Left lung (tissue), 4 donors: ENCODE measurements at regions not wholly inside any gene's neighbourhood (a gene's known extent, or its start where the extent isn't known, plus 50 kb on each side); places are given as distances from the start of the nearest gene placed in this dataset.

Source experiments
- ATAC-seq: fragments of 200-7000 bp; cut with Tn5 transposase; one replicate; pipeline ENCODE4 v1.9.1; 2020; ENCODE audit warnings: moderate library complexity
- DNase-seq, 4 donors: peaks; one replicate each; pipeline ENCODE4 v3.0.0-alpha.2; 2013 to 2020
- H3K27ac ChIP-seq, 2 donors: fragments of 200-600 bp; sonication (generic) in 1 of 2; one replicate each; pipeline versions ENCODE4 v1.5.0 to v1.8.0; 2020 to 2021
- H3K27me3 ChIP-seq, 2 donors: fragments of 200-600 bp; sonication (generic) in 1 of 2; one replicate each; pipeline versions ENCODE4 v1.5.0 to v1.8.0; 2020 to 2021
- H3K36me3 ChIP-seq, 2 donors: fragments of 200-600 bp; sonication (generic) in 1 of 2; one replicate each; pipeline versions ENCODE4 v1.5.0 to v1.8.0; 2020 to 2021
- H3K4me1 ChIP-seq, 2 donors: fragments of 200-600 bp; one replicate each; pipeline ENCODE4 v1.8.0; 2021
- H3K4me3 ChIP-seq, 2 donors: fragments of 200-600 bp; sonication (generic) in 1 of 2; one replicate each; pipeline versions ENCODE4 v1.5.0 to v1.8.0; 2020 to 2021; ENCODE audit warnings: mild to moderate bottlenecking in 1 of 2
- H3K9me3 ChIP-seq, 2 donors: fragments of 200-600 bp; sonication (generic) in 1 of 2; one replicate each; pipeline versions ENCODE4 v1.5.0 to v1.8.0; 2020 to 2021
- CTCF ChIP-seq, 2 donors: fragments of 200-600 bp; sonication (generic) in 1 of 2; IDR thresholded peaks; one replicate each; pipeline versions ENCODE4 v1.5.0 to v1.8.0; 2021; ENCODE audit warnings: antibody characterized with exemption in 2 of 2
- intact Hi-C, 2 donors: fragments of 100-400 bp; cut with DNase I; formaldehyde crosslinking; loops; one replicate each; pipeline versions ENCODE4 v1.11.2 to v1.14.2; 2022
- donor health status: DM: no; HTN: yes; CAD: no.
- donor health status: DM: no; HTN: no; CAD: no.

GRCh38 chr12:94740601-94741362 is 90.4 kb upstream of the TMCC3 start:
- TF ChIP-seq CTCF (IDR thresholded peaks at IDR 0.05) = no peak
- ATAC-seq (no peak), DNase-seq (no peak)

GRCh38 chr12:94736820-94737219 is 86.5 kb upstream of the TMCC3 start:
- Histone ChIP-seq H3K36me3 (no peaks in the 10 kb centered on the region), H3K27ac (no peak overlapping the region), H3K4me3 (no peak overlapping the region), H3K9me3 (no peaks in the 10 kb centered on the region), H3K4me1 (no peaks in the 10 kb centered on the region), H3K27me3 (no peaks in the 10 kb centered on the region)
- TF ChIP-seq CTCF (IDR thresholded peaks at IDR 0.05) = no peak
- intact Hi-C loops = no loop called here
- DNase-seq (no peak), ATAC-seq (no peak)

More at GRCh38 chr12:94740601-94741362, 90.4 kb upstream of the TMCC3 start:
- intact Hi-C loops = no loop called here
- Histone ChIP-seq H3K4me1 (no peaks in the 10 kb centered on the region), H3K4me3 (no peak overlapping the region), H3K27me3 (no peaks in the 10 kb centered on the region), H3K27ac (no peak overlapping the region), H3K9me3 (no peaks in the 10 kb centered on the region), H3K36me3 (no peaks in the 10 kb centered on the region)

- intact Hi-C loops = no loop called here
- H3K4me1 ChIP-seq = no peaks in the 10 kb centered on the region
- H3K27ac ChIP-seq = no peak overlapping the region
- TF ChIP-seq CTCF (IDR thresholded peaks at IDR 0.05) = no peak
- ATAC-seq (no peak), DNase-seq (no peak)
- no peaks in the 10 kb centered on the region for H3K36me3 ChIP-seq
- no peaks in the 10 kb centered on the region for H3K27me3 ChIP-seq
- no peaks in the 10 kb centered on the region for H3K9me3 ChIP-seq
- H3K4me3 ChIP-seq = no peak overlapping the region
These were observed 85.6 kb upstream of the TMCC3 start for GRCh38 chr12:94736004-94736403.

- no peak overlapping the region for H3K4me3 ChIP-seq
- no peak for DNase-seq
- no peaks in the 10 kb centered on the region for H3K36me3 ChIP-seq
- H3K9me3 ChIP-seq = no peaks in the 10 kb centered on the region
- H3K27ac ChIP-seq = no peak overlapping the region
- no peak for TF ChIP-seq CTCF (IDR thresholded peaks at IDR 0.05)
- no peak for ATAC-seq
- intact Hi-C loops = no loop called here
- no peaks in the 10 kb centered on the region for H3K27me3 ChIP-seq
- no peaks in the 10 kb centered on the region for H3K4me1 ChIP-seq
These were observed 83.4 kb upstream of the TMCC3 start for GRCh38 chr12:94733727-94734126.

- intact Hi-C loops = no loop called here
- ATAC-seq = no peak
- H3K4me3 ChIP-seq = no peak overlapping the region
- no peak overlapping the region for H3K27ac ChIP-seq
- no peak for DNase-seq
- H3K9me3 ChIP-seq = no peaks in the 10 kb centered on the region
- no peaks in the 10 kb centered on the region for H3K27me3 ChIP-seq
- no peaks in the 10 kb centered on the region for H3K4me1 ChIP-seq
- no peaks in the 10 kb centered on the region for H3K36me3 ChIP-seq
- TF ChIP-seq CTCF (IDR thresholded peaks at IDR 0.05) = no peak
These were observed 82.1 kb upstream of the TMCC3 start for GRCh38 chr12:94732367-94732990.
